Esophagus squamous epithelium (tissue), 5 donors: ENCODE measurements at regions not wholly inside any gene's neighbourhood (a gene's known extent, or its start where the extent isn't known, plus 50 kb on each side); places are given as distances from the start of the nearest gene placed in this dataset.
"Not testable (repeated sequence)": the region's sequence is repeated elsewhere in the genome, so short reads cannot be mapped to it uniquely, and the experiment has no call there.

Source experiments
- DNase-seq: peaks from one replicate; lab custom pipeline; 2025; lab: John Stamatoyannopoulos, UW
- H3K27ac ChIP-seq, 4 donors: fragments of 200-600 bp; sonication (generic); one replicate each; pipeline ENCODE4 v1.5.1; 2016 to 2019; ENCODE audit warnings: mild to moderate bottlenecking in 1 of 4
- H3K27me3 ChIP-seq, 4 donors: fragments of 200-600 bp; sonication (generic); 1 replicate in 3 of 4; 2 replicates in 1 of 4; pipeline versions ENCODE4 v1.5.1 to v1.6.0; 2017 to 2021; ENCODE audit warnings: antibody characterized with exemption in 1 of 4
- H3K36me3 ChIP-seq, 3 donors: fragments of 200-600 bp; sonication (generic); one replicate each; pipeline ENCODE4 v1.5.1; 2016 to 2019
- H3K4me1 ChIP-seq, 3 donors: fragments of 200-600 bp; sonication (generic); one replicate each; pipeline ENCODE4 v1.5.1; 2017 to 2019
- H3K4me3 ChIP-seq, 4 donors: fragments of 200-600 bp; sonication (generic); 1 replicate in 3 of 4; 2 replicates in 1 of 4; pipeline ENCODE4 v1.5.1; 2016 to 2019; ENCODE audit warnings: mild to moderate bottlenecking in 2 of 4, moderate library complexity in 1 of 4
- H3K9me3 ChIP-seq, 3 donors: fragments of 200-600 bp; sonication (generic); one replicate each; pipeline ENCODE4 v1.5.1; 2016 to 2019
- CTCF ChIP-seq, 6 experiments: fragments of 450-650 bp in 4 of 6; fragments of 200-600 bp in 2 of 6; sonication (generic) in 2 of 6; IDR thresholded peaks; one replicate each; pipeline ENCODE4 v1.5.1; 2016 to 2019; ENCODE audit warnings: antibody characterized with exemption in 6 of 6, mild to moderate bottlenecking in 4 of 6, moderate library complexity in 4 of 6
- POLR2A ChIP-seq, 4 donors: fragments of 450-650 bp; IDR thresholded peaks; one replicate each; pipeline ENCODE4 v1.6.1; 2017; ENCODE audit warnings: antibody characterized with exemption in 4 of 4, mild to moderate bottlenecking in 4 of 4, moderate library complexity in 3 of 4
- WGBS, 2 donors: methylation state at CpG; one replicate each; pipeline ENCODE4 v1.1.5; 2018; 5-methylcytosine and 5-hydroxymethylcytosine counted together
- intact Hi-C: fragments of 100-400 bp; cut with DNase I; formaldehyde crosslinking; loops from one replicate; pipeline ENCODE4 v1.15.0; 2022
- donor health status: DM: yes; HTN: yes; CAD: no.

- WGBS, 2 donors = 50% methylated on average over 1 of the region's 1 CpG; no CpG with 5 or more reads in 1 of the 2 donors
Measured at GRCh38 chr1:30460661-30461060, 262.7 kb downstream of the MATN1 start.

GRCh38 chr1:30458730-30459485 lies 264.5 kb downstream of the MATN1 start:
- H3K4me1 ChIP-seq, intact Hi-C loops, H3K4me3 ChIP-seq, H3K9me3 ChIP-seq, H3K36me3 ChIP-seq, DNase-seq, H3K27ac ChIP-seq: not testable (repeated sequence)
- peaks cover 0 to 20% (median 0%) of the 10 kb centered on the region in 4 donors for H3K27me3 ChIP-seq
- 78% methylated on average over 6 of the region's 13 CpGs; no CpG with 5 or more reads in 1 of the 2 donors for WGBS, 2 donors

More at GRCh38 chr1:30460661-30461060, 262.7 kb downstream of the MATN1 start:
- Histone ChIP-seq H3K9me3 (no peaks in the 10 kb centered on the region), H3K27me3 (peaks cover 0 to 20% (median 0%) of the 10 kb centered on the region in 4 donors), H3K27ac (no peak overlapping the region), H3K4me1 (no peaks in the 10 kb centered on the region), H3K36me3 (no peaks in the 10 kb centered on the region), H3K4me3 (no peak overlapping the region)
- DNase-seq = no peak
- intact Hi-C loops = no loop called here
- TF ChIP-seq POLR2A (IDR thresholded peaks at IDR 0.05) (no peak), CTCF (IDR thresholded peaks at IDR 0.05) (no peak)

GRCh38 chr1:30452925-30453324 lies 270.5 kb downstream of the MATN1 start:
- H3K36me3 ChIP-seq = no peaks in the 10 kb centered on the region
- no peaks in the 10 kb centered on the region for H3K4me1 ChIP-seq
- H3K4me3 ChIP-seq = no peak overlapping the region
- no peak for DNase-seq
- H3K27me3 ChIP-seq = no peaks in the 10 kb centered on the region
- H3K27ac ChIP-seq = no peak overlapping the region
- no peak for TF ChIP-seq POLR2A (IDR thresholded peaks at IDR 0.05)
- no peak for TF ChIP-seq CTCF (IDR thresholded peaks at IDR 0.05)
- 82% methylated on average over 2 of the region's 2 CpGs; no CpG with 5 or more reads in 1 of the 2 donors for WGBS, 2 donors
- intact Hi-C loops = no loop called here
- H3K9me3 ChIP-seq = no peaks in the 10 kb centered on the region

- TF ChIP-seq CTCF (IDR thresholded peaks at IDR 0.05) (no peak), POLR2A (IDR thresholded peaks at IDR 0.05) (no peak)
- H3K36me3 ChIP-seq = no peaks in the 10 kb centered on the region
- peaks cover 0 to 2% (median 0%) of the 10 kb centered on the region in 4 donors for H3K27me3 ChIP-seq
- intact Hi-C loops = no loop called here
- H3K27ac ChIP-seq = no peak overlapping the region
- no peaks in the 10 kb centered on the region for H3K9me3 ChIP-seq
- 56 to 77% methylated on average over 2 of the region's 2 CpGs for WGBS, 2 donors
- no peak for DNase-seq
- no peaks in the 10 kb centered on the region for H3K4me1 ChIP-seq
- H3K4me3 ChIP-seq = no peak overlapping the region
Measured at GRCh38 chr1:30452170-30452569, 271.2 kb downstream of the MATN1 start.

GRCh38 chr1:30451532-30452125 lies 271.8 kb downstream of the MATN1 start:
- no peak for DNase-seq
- no peaks in the 10 kb centered on the region for H3K4me1 ChIP-seq
- H3K27me3 ChIP-seq = peaks cover 0 to 7% (median 0%) of the 10 kb centered on the region in 4 donors
- intact Hi-C loops = no loop called here
- 79 to 83% methylated on average over 3 to 13 of the region's 14 CpGs for WGBS, 2 donors
- TF ChIP-seq CTCF (IDR thresholded peaks at IDR 0.05) = no peak
- TF ChIP-seq POLR2A (IDR thresholded peaks at IDR 0.05) = no peak
- no peaks in the 10 kb centered on the region for H3K36me3 ChIP-seq
- no peak overlapping the region for H3K27ac ChIP-seq
- no peaks in the 10 kb centered on the region for H3K9me3 ChIP-seq
- no peak overlapping the region for H3K4me3 ChIP-seq
